HL-60 (cell line): ENCODE measurements at regions not wholly inside any gene's neighbourhood (a gene's known extent, or its start where the extent isn't known, plus 50 kb on each side); places are given as distances from the start of the nearest gene placed in this dataset.
"Not testable (repeated sequence)": the region's sequence is repeated elsewhere in the genome, so short reads cannot be mapped to it uniquely, and the experiment has no call there.

Experiments
- CTCF ChIP-seq: IDR thresholded peaks from one replicate; pipeline ENCODE4 v1.5.1; 2011; ENCODE audit warnings: low read length, control low read depth, inconsistent platforms; ENCODE audit not compliant: insufficient read depth
- GABPA ChIP-seq: IDR thresholded peaks from 2 replicates; pipeline ENCODE4 v1.6.1; 2012; ENCODE audit warnings: low read depth
- POLR2AphosphoS5 ChIP-seq: IDR thresholded peaks from 2 replicates; pipeline ENCODE4 v1.6.1; 2012; ENCODE audit warnings: low read depth
- REST ChIP-seq: IDR thresholded peaks from 2 replicates; pipeline ENCODE4 v1.6.1; 2012; ENCODE audit warnings: low read depth; ENCODE audit not compliant: insufficient replicate concordance
- SPI1 ChIP-seq: IDR thresholded peaks from 2 replicates; pipeline ENCODE4 v1.6.1; 2012; ENCODE audit warnings: low read depth, mild to moderate bottlenecking, borderline replicate concordance

DNA sequence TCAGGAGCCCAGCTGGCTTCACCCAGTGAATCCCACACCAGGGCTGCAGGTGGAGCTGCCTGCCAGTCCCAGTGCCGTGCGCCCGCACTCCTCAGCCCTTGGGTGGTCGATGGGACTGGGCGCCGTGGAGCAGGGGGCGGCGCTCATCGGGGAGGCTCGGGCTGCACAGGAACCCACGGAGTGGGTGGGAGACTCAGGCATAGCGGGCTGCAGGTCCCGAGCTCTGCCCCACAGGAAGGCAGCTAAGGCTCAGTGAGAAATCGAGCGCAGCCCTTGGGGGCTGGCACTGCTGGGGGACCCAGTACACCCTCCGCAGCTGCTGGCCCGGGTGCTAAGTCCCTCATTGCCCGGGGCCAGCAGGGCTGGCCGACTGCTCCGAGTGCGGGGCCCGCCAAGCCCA lies 1908.8 kb downstream of the ARAP2 start:
- not testable (repeated sequence) for TF ChIP-seq CTCF, REST, POLR2AphosphoS5, GABPA, SPI1
